IgD-negative memory B cell (primary cell): ENCODE measurements at regions not wholly inside any gene's neighbourhood (a gene's known extent, or its start where the extent isn't known, plus 50 kb on each side); places are given as distances from the start of the nearest gene placed in this dataset.
"Not testable (repeated sequence)": the region's sequence is repeated elsewhere in the genome, so short reads cannot be mapped to it uniquely, and the experiment has no call there.

ENCODE experiments used
- H3K27ac Mint-ChIP-seq, 3 donors: one replicate each; pipeline ENCODE4 v1.8.0; 2020 to 2022; ENCODE audit warnings: mild to moderate bottlenecking in 3 of 3, mixed read lengths in 3 of 3, moderate library complexity in 1 of 3
- H3K27me3 Mint-ChIP-seq: one replicate; pipeline ENCODE4 v1.8.0; 2021; ENCODE audit warnings: mixed read lengths
- H3K36me3 Mint-ChIP-seq: one replicate; pipeline ENCODE4 v1.8.0; 2020; ENCODE audit warnings: mild to moderate bottlenecking, mixed read lengths
- H3K4me1 Mint-ChIP-seq, 3 donors: one replicate each; pipeline ENCODE4 v1.8.0; 2020 to 2022; ENCODE audit warnings: mixed read lengths in 3 of 3, mild to moderate bottlenecking in 1 of 3
- H3K4me3 Mint-ChIP-seq, 4 donors: one replicate each; pipeline ENCODE4 v1.8.0; 2020 to 2022; ENCODE audit warnings: mild to moderate bottlenecking in 4 of 4, mixed read lengths in 4 of 4, moderate library complexity in 3 of 4
- H3K9me3 Mint-ChIP-seq, 3 donors: one replicate each; pipeline ENCODE4 v1.8.0; 2020 to 2021; ENCODE audit warnings: mixed read lengths in 3 of 3, mild to moderate bottlenecking in 1 of 3

DNA sequence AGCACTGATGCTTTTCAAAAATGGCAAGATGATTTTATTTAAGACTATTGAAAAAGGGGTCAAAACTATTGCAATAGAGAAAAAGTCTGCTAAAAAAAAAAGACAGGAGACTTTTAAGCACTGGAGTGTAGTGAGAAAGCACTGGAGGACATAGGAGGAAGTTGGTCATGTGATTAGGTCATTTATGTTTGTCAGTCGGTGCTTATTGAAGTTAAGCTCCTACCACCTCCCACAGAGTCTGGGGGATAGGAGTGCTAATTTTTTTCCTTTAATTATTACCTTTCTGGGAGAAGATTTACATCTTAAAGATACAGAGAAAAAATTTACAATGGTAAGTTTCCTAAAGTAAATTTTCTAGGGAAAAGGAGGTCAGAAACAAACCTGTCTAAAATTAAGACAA lies 80.2 kb upstream of the TMEM229A start:
- Mint-ChIP-seq H3K36me3 (peaks cover 1% of the 10 kb centered on the region), H3K9me3 (peaks cover 0 to 7% (median 7%) of the 10 kb centered on the region in 3 donors), H3K27me3 (no peaks in the 10 kb centered on the region), H3K27ac (no peak overlapping the region), H3K4me3 (no peak overlapping the region), H3K4me1 (no peaks in the 10 kb centered on the region)

DNA sequence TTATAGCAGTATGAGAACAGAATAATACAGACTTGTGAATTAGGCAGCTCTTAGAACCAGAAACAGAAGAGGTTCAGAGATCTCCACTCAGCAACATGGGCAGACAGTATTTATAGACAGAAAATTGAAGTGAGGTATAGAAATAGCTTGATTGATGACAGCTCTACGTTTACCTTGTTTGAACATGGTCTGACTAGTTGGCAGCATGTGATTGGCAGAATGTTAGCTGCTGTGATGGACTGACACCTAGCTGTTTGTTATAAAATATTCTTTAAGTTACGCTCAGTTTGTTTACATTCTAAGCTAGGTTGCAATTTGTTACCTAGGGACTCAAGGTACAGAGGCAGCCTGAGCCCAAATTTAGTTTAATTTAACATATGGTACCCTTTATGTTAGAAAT lies 73.7 kb upstream of the TMEM229A start:
- H3K27ac Mint-ChIP-seq: no peak overlapping the region
- H3K36me3 Mint-ChIP-seq: peaks cover 1% of the 10 kb centered on the region
- H3K27me3 Mint-ChIP-seq: peaks cover 3% of the 10 kb centered on the region
- H3K4me3 Mint-ChIP-seq: no peak overlapping the region
- peaks cover 3 to 7% (median 3%) of the 10 kb centered on the region in 3 donors for H3K9me3 Mint-ChIP-seq
- H3K4me1 Mint-ChIP-seq: no peaks in the 10 kb centered on the region

DNA sequence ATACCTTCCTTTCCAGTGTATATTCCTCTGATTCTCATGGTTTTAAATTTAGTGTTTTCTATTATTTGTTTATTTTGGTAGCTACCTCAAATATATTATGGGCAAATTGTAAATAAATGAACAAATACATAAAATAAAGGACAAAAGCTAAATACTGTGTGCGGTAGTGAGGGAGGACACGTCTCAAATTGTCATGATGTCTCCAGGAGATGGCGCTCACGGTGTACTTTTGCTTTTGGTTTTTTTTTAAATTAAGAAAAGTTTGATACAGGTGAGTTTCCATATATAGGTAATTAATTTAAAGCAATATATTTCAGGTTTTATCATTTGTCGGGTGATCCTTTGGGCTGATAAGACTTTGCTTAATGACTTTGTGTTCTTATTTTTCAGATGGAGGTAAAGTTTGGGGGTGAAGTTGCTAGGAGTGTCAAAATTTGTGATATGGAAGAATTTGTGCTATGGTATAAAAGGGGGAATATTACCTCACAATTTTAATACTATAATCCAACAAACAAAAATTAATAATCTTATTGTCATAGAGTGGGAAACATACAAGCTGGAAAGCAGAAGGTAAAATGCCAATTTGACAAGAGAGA lies 68.4 kb upstream of the TMEM229A start:
- peaks cover 0 to 7% (median 3%) of the 10 kb centered on the region in 3 donors for H3K9me3 Mint-ChIP-seq
- no peaks in the 10 kb centered on the region for H3K36me3 Mint-ChIP-seq
- no peaks in the 10 kb centered on the region for H3K27me3 Mint-ChIP-seq
- no peak overlapping the region for H3K4me3 Mint-ChIP-seq
- H3K27ac Mint-ChIP-seq: no peak overlapping the region
- no peaks in the 10 kb centered on the region for H3K4me1 Mint-ChIP-seq

DNA sequence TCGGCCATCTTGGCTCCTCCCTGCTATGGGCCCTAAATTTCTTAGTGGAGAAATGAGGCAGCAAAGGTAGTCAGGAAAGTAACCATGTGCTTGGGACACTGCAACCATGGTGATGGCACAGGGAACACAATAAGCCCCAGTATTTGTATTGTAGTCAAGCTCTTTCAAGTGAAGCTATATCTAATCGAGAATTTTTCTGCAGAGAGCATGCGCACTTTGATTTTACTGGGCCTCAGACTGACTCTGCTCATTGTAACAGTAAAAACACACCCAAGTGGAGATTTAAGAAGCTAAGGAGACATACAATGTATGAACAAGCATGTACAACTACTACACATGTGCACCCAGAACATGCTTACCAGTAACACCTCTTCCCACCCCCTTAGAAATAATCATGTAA lies 67.3 kb upstream of the TMEM229A start:
- H3K27ac Mint-ChIP-seq: no peak overlapping the region
- H3K9me3 Mint-ChIP-seq: peaks cover 0 to 7% (median 3%) of the 10 kb centered on the region in 3 donors
- no peaks in the 10 kb centered on the region for H3K4me1 Mint-ChIP-seq
- no peak overlapping the region for H3K4me3 Mint-ChIP-seq
- no peaks in the 10 kb centered on the region for H3K36me3 Mint-ChIP-seq
- no peaks in the 10 kb centered on the region for H3K27me3 Mint-ChIP-seq

DNA sequence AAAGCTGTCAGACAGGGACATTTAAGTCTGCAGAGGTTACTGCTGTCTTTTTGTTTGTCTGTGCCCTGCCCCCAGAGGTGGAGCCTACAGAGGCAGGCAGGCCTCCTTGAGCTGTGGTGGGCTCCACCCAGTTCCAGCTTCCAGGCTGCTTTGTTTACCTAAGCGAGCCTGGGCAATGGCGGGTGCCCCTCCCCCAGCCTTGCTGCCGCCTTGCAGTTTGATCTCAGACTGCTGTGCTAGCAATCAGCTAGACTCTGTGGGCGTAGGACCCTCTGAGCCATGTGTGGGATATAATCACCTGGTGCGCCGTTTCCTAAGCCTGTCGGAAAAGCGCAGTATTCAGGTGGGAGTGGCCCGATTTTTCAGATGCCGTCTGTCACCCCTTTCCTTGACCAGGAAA lies 66.7 kb upstream of the TMEM229A start:
- not testable (repeated sequence) for H3K4me1 Mint-ChIP-seq, H3K27ac Mint-ChIP-seq, H3K9me3 Mint-ChIP-seq, H3K4me3 Mint-ChIP-seq, H3K27me3 Mint-ChIP-seq, H3K36me3 Mint-ChIP-seq

DNA sequence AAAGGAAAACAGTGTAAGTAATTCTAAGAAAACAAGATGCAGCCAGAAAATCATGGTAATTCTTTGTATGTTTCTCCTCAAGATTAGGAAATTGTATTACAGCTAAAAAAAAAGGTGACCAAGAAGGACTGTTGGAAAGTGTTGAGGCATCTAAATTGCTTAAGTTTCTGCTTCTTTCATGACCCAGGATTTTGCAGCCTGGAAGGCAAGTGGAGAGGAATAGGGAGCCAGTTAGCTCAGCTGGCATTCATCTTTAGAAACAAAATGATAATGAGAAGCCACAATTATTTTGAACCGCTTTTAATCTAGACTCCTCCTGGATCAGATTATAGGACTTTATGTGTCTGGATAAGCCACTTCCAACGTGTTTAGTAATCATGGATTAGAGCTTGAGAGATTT lies 56.8 kb upstream of the TMEM229A start:
- peaks cover 2 to 3% (median 3%) of the 10 kb centered on the region in 3 donors for H3K9me3 Mint-ChIP-seq
- no peaks in the 10 kb centered on the region for H3K4me1 Mint-ChIP-seq
- no peaks in the 10 kb centered on the region for H3K36me3 Mint-ChIP-seq
- H3K27me3 Mint-ChIP-seq: no peaks in the 10 kb centered on the region
- no peak overlapping the region for H3K27ac Mint-ChIP-seq
- H3K4me3 Mint-ChIP-seq: no peak overlapping the region

DNA sequence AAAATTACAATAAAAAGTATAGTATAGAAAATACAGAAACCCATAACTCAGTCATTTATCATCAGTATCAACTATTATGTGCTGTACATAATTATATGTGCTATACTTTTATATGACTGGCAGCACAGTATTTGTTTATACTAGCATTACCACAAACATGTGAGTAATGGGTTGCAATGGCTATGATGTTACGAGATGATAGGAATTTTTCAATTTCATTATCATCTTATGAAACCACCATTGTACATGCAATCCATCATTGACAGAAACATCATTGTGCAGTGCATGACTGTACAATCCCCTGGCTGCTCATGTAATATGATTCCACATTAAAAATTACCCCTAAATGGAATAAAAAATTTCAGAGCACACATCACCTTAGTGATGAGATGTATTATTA lies 55.7 kb upstream of the TMEM229A start:
- no peak overlapping the region for H3K27ac Mint-ChIP-seq
- no peaks in the 10 kb centered on the region for H3K27me3 Mint-ChIP-seq
- H3K9me3 Mint-ChIP-seq: peaks cover 2 to 3% (median 2%) of the 10 kb centered on the region in 3 donors
- no peaks in the 10 kb centered on the region for H3K4me1 Mint-ChIP-seq
- no peak overlapping the region for H3K4me3 Mint-ChIP-seq
- H3K36me3 Mint-ChIP-seq: no peaks in the 10 kb centered on the region

DNA sequence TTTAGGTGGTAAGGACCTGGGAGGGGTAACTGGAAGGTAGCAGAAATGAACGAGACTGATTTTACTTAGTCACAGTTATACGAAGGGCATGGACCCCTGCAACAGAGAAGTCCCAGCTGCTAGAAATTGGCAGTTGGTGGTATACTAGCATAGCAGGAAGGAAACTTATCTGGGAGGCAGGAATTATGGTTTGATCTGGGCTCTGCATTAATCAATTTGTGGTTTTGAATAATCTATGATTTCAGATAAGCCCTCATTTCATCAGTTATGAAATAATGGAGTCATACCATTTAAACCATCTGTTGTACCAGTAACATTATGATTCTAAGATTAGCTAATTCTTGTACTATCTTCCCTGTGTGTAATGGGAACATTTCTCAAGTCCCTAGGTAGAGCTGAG lies 54.0 kb upstream of the TMEM229A start:
- H3K27me3 Mint-ChIP-seq: no peaks in the 10 kb centered on the region
- H3K4me3 Mint-ChIP-seq: no peak overlapping the region
- no peaks in the 10 kb centered on the region for H3K36me3 Mint-ChIP-seq
- H3K9me3 Mint-ChIP-seq: peaks cover 3 to 5% (median 5%) of the 10 kb centered on the region in 3 donors
- no peak overlapping the region for H3K27ac Mint-ChIP-seq
- no peaks in the 10 kb centered on the region for H3K4me1 Mint-ChIP-seq

DNA sequence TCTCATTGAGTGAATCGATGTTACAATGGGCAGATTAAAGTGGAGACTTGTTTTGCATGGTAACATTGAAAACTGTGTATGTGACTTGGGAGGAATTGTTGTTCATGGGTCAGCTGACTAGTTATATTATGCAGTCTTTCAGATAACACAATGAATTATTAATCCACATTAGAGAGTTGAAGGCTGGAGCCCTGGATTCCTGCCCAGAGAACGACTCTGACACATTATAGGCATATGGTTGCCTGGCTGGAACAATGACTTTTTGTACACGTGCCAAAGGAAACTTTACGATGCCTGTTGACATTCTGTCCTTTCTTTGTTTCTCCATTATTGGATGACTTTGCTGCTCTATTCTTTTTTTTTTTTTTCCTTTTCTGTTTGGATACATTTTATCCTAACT lies 52.3 kb upstream of the TMEM229A start:
- Mint-ChIP-seq H3K27ac (no peak overlapping the region), H3K4me3 (no peak overlapping the region), H3K27me3 (no peaks in the 10 kb centered on the region), H3K36me3 (no peaks in the 10 kb centered on the region), H3K4me1 (no peaks in the 10 kb centered on the region), H3K9me3 (peaks cover 0 to 3% (median 3%) of the 10 kb centered on the region in 3 donors)

DNA sequence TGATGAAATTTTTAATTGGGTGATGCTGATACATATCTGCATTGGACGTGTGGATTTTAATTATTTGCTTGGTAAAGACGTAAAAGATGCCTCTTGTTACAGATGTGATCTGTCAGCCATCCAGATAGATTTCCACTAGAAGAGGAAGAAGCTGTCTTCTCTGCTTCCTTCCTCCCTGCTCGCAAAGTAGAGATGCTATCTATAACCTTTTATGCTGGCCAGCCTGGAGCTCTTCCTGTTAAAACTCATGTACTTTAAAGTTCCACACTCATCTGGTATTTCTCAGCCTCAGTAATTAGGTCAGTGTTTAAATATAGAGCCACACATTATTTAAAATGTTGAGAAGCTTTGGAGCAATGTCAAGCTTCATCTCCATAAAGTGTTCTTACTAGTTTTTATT lies 51.2 kb upstream of the TMEM229A start:
- Mint-ChIP-seq H3K4me3 (no peak overlapping the region), H3K27ac (no peak overlapping the region), H3K4me1 (no peaks in the 10 kb centered on the region), H3K9me3 (peaks cover 0 to 3% (median 3%) of the 10 kb centered on the region in 3 donors), H3K27me3 (no peaks in the 10 kb centered on the region), H3K36me3 (no peaks in the 10 kb centered on the region)
